NCI-H446 (cell line): ENCODE measurements at regions not wholly inside any gene's neighbourhood (a gene's known extent, or its start where the extent isn't known, plus 50 kb on each side); places are given as distances from the start of the nearest gene placed in this dataset.
"Not testable (repeated sequence)": the region's sequence is repeated elsewhere in the genome, so short reads cannot be mapped to it uniquely, and the experiment has no call there.

Source experiments
- DNase-seq, 2 experiments: peaks; one replicate each; lab custom pipeline; 2025; lab: John Stamatoyannopoulos, UW

- DNase-seq: peak; percentile 60 to 90
Measured at GRCh38 chr3:35393901-35394799, 245.2 kb upstream of the ARPP21 start.

- DNase-seq: no peak
Measured at GRCh38 chr3:35394905-35395304, 244.4 kb upstream of the ARPP21 start.

- DNase-seq: no peak
Measured at GRCh38 chr3:35401671-35402070, 237.7 kb upstream of the ARPP21 start.

- DNase-seq: no peak
Measured at GRCh38 chr3:35404571-35404970, 234.8 kb upstream of the ARPP21 start.

GRCh38 chr3:35408882-35409281 lies 230.4 kb upstream of the ARPP21 start:
- DNase-seq: no peak

- DNase-seq: no peak
Measured at GRCh38 chr3:35409991-35410390, 229.3 kb upstream of the ARPP21 start.

- no peak for DNase-seq
Measured at GRCh38 chr3:35413483-35413882, 225.8 kb upstream of the ARPP21 start.

- no peak for DNase-seq
Measured at GRCh38 chr3:35417080-35417479, 222.2 kb upstream of the ARPP21 start.

GRCh38 chr3:35422101-35422500 lies 217.2 kb upstream of the ARPP21 start:
- no peak for DNase-seq

GRCh38 chr3:35422836-35423601 lies 216.3 kb upstream of the ARPP21 start:
- peak in 1 of 2 experiments; percentile 31 for DNase-seq

- no peak for DNase-seq
Measured at GRCh38 chr3:35426366-35426958, 212.9 kb upstream of the ARPP21 start.

GRCh38 chr3:35437381-35437780 lies 201.9 kb upstream of the ARPP21 start:
- DNase-seq: no peak

- DNase-seq: no peak
Measured at GRCh38 chr3:35438101-35438500, 201.2 kb upstream of the ARPP21 start.

- no peak for DNase-seq
Measured at GRCh38 chr3:35439663-35440062, 199.7 kb upstream of the ARPP21 start.

- DNase-seq: no peak
Measured at GRCh38 chr3:35440826-35441225, 198.5 kb upstream of the ARPP21 start.

- DNase-seq: no peak
Measured at GRCh38 chr3:35446896-35447295, 192.4 kb upstream of the ARPP21 start.

- no peak for DNase-seq
Measured at GRCh38 chr3:35448121-35448520, 191.2 kb upstream of the ARPP21 start.

- peak in 1 of 2 experiments; percentile 9 for DNase-seq
Measured at GRCh38 chr3:35448681-35449080, 190.6 kb upstream of the ARPP21 start.

- DNase-seq: not testable (repeated sequence)
Measured at GRCh38 chr3:35454819-35455218, 184.5 kb upstream of the ARPP21 start.

GRCh38 chr3:35473956-35474355 lies 165.4 kb upstream of the ARPP21 start:
- no peak for DNase-seq

GRCh38 chr3:35482566-35482965 lies 156.8 kb upstream of the ARPP21 start:
- DNase-seq: not testable (repeated sequence)

GRCh38 chr3:35483131-35483530 lies 156.2 kb upstream of the ARPP21 start:
- no peak for DNase-seq
